SU-DHL-6 (cell line): ENCODE measurements at regions not wholly inside any gene's neighbourhood (a gene's known extent, or its start where the extent isn't known, plus 50 kb on each side); places are given as distances from the start of the nearest gene placed in this dataset.

Source experiments
- EZH2phosphoT487 ChIP-seq: fragments of 200-600 bp; sonication (generic), shearing (Covaris generic); conservative IDR thresholded peaks from 2 replicates; pipeline ENCODE4 v1.6.1; 2018; ENCODE audit warnings: mild to moderate bottlenecking, antibody characterized with exemption, low read length, moderate library complexity, mixed read lengths
- TF ChIP-seq, protein P1 (sequence below): fragments of 200-600 bp; sonication (generic); IDR thresholded peaks from one replicate; pipeline ENCODE4 v1.5.1; 2017; ENCODE audit warnings: antibody characterized with exemption, mild to moderate bottlenecking, low read length, moderate library complexity; ENCODE audit not compliant: insufficient read depth, poor library complexity, severe bottlenecking

GRCh38 chr20:11454966-11455799 lies 462.5 kb upstream of the BTBD3 start:
- TF ChIP-seq, protein P1, sequence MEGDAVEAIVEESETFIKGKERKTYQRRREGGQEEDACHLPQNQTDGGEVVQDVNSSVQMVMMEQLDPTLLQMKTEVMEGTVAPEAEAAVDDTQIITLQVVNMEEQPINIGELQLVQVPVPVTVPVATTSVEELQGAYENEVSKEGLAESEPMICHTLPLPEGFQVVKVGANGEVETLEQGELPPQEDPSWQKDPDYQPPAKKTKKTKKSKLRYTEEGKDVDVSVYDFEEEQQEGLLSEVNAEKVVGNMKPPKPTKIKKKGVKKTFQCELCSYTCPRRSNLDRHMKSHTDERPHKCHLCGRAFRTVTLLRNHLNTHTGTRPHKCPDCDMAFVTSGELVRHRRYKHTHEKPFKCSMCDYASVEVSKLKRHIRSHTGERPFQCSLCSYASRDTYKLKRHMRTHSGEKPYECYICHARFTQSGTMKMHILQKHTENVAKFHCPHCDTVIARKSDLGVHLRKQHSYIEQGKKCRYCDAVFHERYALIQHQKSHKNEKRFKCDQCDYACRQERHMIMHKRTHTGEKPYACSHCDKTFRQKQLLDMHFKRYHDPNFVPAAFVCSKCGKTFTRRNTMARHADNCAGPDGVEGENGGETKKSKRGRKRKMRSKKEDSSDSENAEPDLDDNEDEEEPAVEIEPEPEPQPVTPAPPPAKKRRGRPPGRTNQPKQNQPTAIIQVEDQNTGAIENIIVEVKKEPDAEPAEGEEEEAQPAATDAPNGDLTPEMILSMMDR, result no peak
- no peak for TF ChIP-seq EZH2phosphoT487
